ENCODE measurements at regions not wholly inside any gene's neighbourhood (a gene's known extent, or its start where the extent isn't known, plus 50 kb on each side); places are given as distances from the start of the nearest gene placed in this dataset.

- TF ChIP-seq CTCF (conservative IDR thresholded peaks at IDR 0.05 in 1 of 2, IDR thresholded peaks at IDR 0.05 in 1 of 2; ENCODE audit: low read depth in 1 of 2, low read length in 2 of 2) (no peak), EZH2 (IDR thresholded peaks at IDR 0.05; ENCODE audit: low read length, missing control alignments) (no peak)
These were observed 271.3 kb upstream of the LDB2 start for GRCh38 chr4:17169699-17170098.
